Osteocyte (in vitro differentiated cells): ENCODE measurements at regions not wholly inside any gene's neighbourhood (a gene's known extent, or its start where the extent isn't known, plus 50 kb on each side); places are given as distances from the start of the nearest gene placed in this dataset.

ENCODE experiments used
- DNase-seq: peaks from one replicate; pipeline ENCODE4 v3.0.0; 2021; ENCODE audit warnings: mixed read lengths; ENCODE audit not compliant: unreplicated experiment; ENCODE audit errors: extremely low spot score
- H3K27ac Mint-ChIP-seq: one replicate; pipeline ENCODE4 v1.8.0; 2021; ENCODE audit warnings: mild to moderate bottlenecking, mixed read lengths; ENCODE audit not compliant: unreplicated experiment
- H3K27me3 Mint-ChIP-seq: one replicate; pipeline ENCODE4 v1.8.0; 2021; ENCODE audit warnings: mixed read lengths; ENCODE audit not compliant: unreplicated experiment
- H3K36me3 Mint-ChIP-seq: one replicate; pipeline ENCODE4 v1.8.0; 2021; ENCODE audit warnings: mixed read lengths; ENCODE audit not compliant: unreplicated experiment
- H3K4me1 Mint-ChIP-seq: one replicate; pipeline ENCODE4 v1.8.0; 2021; ENCODE audit warnings: mixed read lengths; ENCODE audit not compliant: unreplicated experiment
- H3K4me3 Mint-ChIP-seq: one replicate; pipeline ENCODE4 v1.8.0; 2021; ENCODE audit warnings: mild to moderate bottlenecking, moderate library complexity, mixed read lengths; ENCODE audit not compliant: unreplicated experiment
- H3K9me3 Mint-ChIP-seq: one replicate; pipeline ENCODE4 v1.8.0; 2021; ENCODE audit warnings: mixed read lengths; ENCODE audit not compliant: unreplicated experiment
- CTCF ChIP-seq: fragments of 200-600 bp; sonication (generic); IDR thresholded peaks from 2 replicates; pipeline ENCODE4 v1.5.0; 2021; ENCODE audit warnings: antibody characterized with exemption, mild to moderate bottlenecking, moderate library complexity

- H3K4me3 Mint-ChIP-seq = no peak overlapping the region
- H3K27me3 Mint-ChIP-seq = peaks cover 2% of the 10 kb centered on the region
- DNase-seq = no peak
- no peaks in the 10 kb centered on the region for H3K4me1 Mint-ChIP-seq
- H3K9me3 Mint-ChIP-seq = peaks cover 4% of the 10 kb centered on the region
- no peak for TF ChIP-seq CTCF
- no peaks in the 10 kb centered on the region for H3K36me3 Mint-ChIP-seq
- no peak overlapping the region for H3K27ac Mint-ChIP-seq
Measured at GRCh38 chr22:49716441-49716840, 111.2 kb downstream of the BRD1 start.

GRCh38 chr22:49715450-49715849 is 112.2 kb downstream of the BRD1 start:
- DNase-seq = no peak
- no peak overlapping the region for H3K4me3 Mint-ChIP-seq
- no peaks in the 10 kb centered on the region for H3K4me1 Mint-ChIP-seq
- peaks cover 2% of the 10 kb centered on the region for H3K27me3 Mint-ChIP-seq
- TF ChIP-seq CTCF = no peak
- no peaks in the 10 kb centered on the region for H3K36me3 Mint-ChIP-seq
- peaks cover 12% of the 10 kb centered on the region for H3K9me3 Mint-ChIP-seq
- H3K27ac Mint-ChIP-seq = no peak overlapping the region

- no peak for TF ChIP-seq CTCF
- Mint-ChIP-seq H3K27ac (no peak overlapping the region), H3K4me1 (no peaks in the 10 kb centered on the region), H3K4me3 (no peak overlapping the region), H3K9me3 (peaks cover 20% of the 10 kb centered on the region), H3K27me3 (peaks cover 2% of the 10 kb centered on the region), H3K36me3 (no peaks in the 10 kb centered on the region)
- no peak for DNase-seq
Measured at GRCh38 chr22:49713003-49713402, 114.7 kb downstream of the BRD1 start.

GRCh38 chr22:49712195-49712791 is 115.4 kb downstream of the BRD1 start:
- no peaks in the 10 kb centered on the region for H3K4me1 Mint-ChIP-seq
- H3K4me3 Mint-ChIP-seq = no peak overlapping the region
- DNase-seq = no peak
- no peaks in the 10 kb centered on the region for H3K36me3 Mint-ChIP-seq
- peaks cover 2% of the 10 kb centered on the region for H3K27me3 Mint-ChIP-seq
- TF ChIP-seq CTCF = no peak
- H3K27ac Mint-ChIP-seq = no peak overlapping the region
- peaks cover 20% of the 10 kb centered on the region for H3K9me3 Mint-ChIP-seq

- Mint-ChIP-seq H3K4me1 (no peaks in the 10 kb centered on the region), H3K27ac (no peak overlapping the region), H3K27me3 (peaks cover 2% of the 10 kb centered on the region), H3K4me3 (no peak overlapping the region), H3K9me3 (peaks cover 20% of the 10 kb centered on the region), H3K36me3 (no peaks in the 10 kb centered on the region)
- no peak for TF ChIP-seq CTCF
- no peak for DNase-seq
Measured at GRCh38 chr22:49710746-49711145, 116.9 kb downstream of the BRD1 start.
